ENCODE measurements at regions not wholly inside any gene's neighbourhood (a gene's known extent, or its start where the extent isn't known, plus 50 kb on each side); places are given as distances from the start of the nearest gene placed in this dataset.

GRCh38 chr19:30784850-30785457 is 412.8 kb downstream of the ZNF536 start:
- peak; percentile 46 to 61 (median 48) for TF ChIP-seq CTCF (IDR thresholded peaks at IDR 0.05)
- TF ChIP-seq EP300 (IDR thresholded peaks at IDR 0.05), result no peak

Measured in tibial nerve (tissue), 4 donors.